ENCODE measurements at regions not wholly inside any gene's neighbourhood (a gene's known extent, or its start where the extent isn't known, plus 50 kb on each side); places are given as distances from the start of the nearest gene placed in this dataset.

GRCh38 chr13:30042272-30042671 lies 191.9 kb upstream of the UBL3 start:
- TF ChIP-seq CTCF (IDR thresholded peaks at IDR 0.05) (no peak), POLR2A (IDR thresholded peaks at IDR 0.05) (no peak)
